Urinary bladder (tissue), 3 donors: ENCODE measurements at regions not wholly inside any gene's neighbourhood (a gene's known extent, or its start where the extent isn't known, plus 50 kb on each side); places are given as distances from the start of the nearest gene placed in this dataset.

Experiments
- DNase-seq: peaks from one replicate; pipeline ENCODE4 v3.0.0-alpha.2; 2015; ENCODE audit errors: extremely low spot score
- H3K27ac ChIP-seq: one replicate; pipeline ENCODE4 v1.5.1; 2013; ENCODE audit warnings: low read depth, mild to moderate bottlenecking, moderate library complexity
- H3K36me3 ChIP-seq: one replicate; pipeline ENCODE4 v1.6.1; 2013; ENCODE audit warnings: mild to moderate bottlenecking, moderate library complexity; ENCODE audit not compliant: insufficient read depth
- H3K4me1 ChIP-seq: one replicate; pipeline ENCODE4 v1.6.1; 2013; ENCODE audit warnings: mild to moderate bottlenecking, moderate library complexity; ENCODE audit not compliant: insufficient read depth
- H3K4me3 ChIP-seq: one replicate; pipeline ENCODE4 v1.5.1; 2013; ENCODE audit warnings: low read depth, low read length
- WGBS: extraction: QIAGEN DNeasy Blood & Tissue Kit; methylation state at CpG from one replicate; pipeline ENCODE4 v1.1.7; 2013; 5-methylcytosine and 5-hydroxymethylcytosine counted together
- donor health status: healthy with polysubstance abuse.
- donor health status: healthy.

DNA sequence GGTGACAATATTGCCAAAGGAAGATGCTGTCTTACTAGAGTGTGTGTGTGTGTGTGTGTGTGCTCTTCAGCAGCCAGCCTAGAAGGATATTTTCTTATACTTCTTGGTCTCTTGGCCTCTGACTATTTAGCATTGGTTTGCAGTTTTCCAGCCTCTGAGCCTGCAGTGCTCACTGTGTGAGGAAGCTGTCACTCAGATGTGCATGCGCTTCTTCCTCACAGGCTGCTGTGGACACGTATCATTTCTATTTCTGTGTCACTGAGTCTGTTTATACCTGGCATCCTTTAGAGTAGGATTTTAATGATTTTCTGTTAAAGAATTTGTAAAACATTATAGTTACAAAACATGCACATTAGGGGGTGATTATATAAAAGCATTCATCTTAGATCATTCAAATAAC lies 83.3 kb downstream of the ALDH8A1 start:
- Histone ChIP-seq H3K4me1 (no peaks in the 10 kb centered on the region), H3K4me3 (no peak overlapping the region), H3K36me3 (no peaks in the 10 kb centered on the region), H3K27ac (no peak overlapping the region)
- no peak for DNase-seq
- 70% methylated on average over 2 of the region's 2 CpGs for WGBS

DNA sequence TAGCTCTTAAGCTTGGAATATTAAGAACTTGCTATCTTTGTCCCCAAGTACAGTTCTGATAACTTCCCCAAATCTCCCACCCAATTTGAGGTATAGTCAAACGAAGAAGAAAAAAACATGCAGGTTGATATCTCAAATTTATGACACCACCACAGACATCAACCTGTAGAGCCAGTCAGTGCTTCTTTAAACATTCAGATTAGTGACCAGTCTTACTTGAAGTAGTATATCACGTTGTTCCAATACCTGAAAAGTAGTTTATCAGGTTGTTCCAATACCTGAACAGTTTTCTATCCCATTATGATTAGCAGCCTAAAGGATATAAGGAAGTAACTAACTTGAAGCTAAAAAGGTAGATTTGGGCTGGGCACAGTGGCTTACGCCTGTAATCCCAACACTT lies 85.3 kb downstream of the ALDH8A1 start:
- 83% methylated on average over 3 of the region's 3 CpGs for WGBS
- DNase-seq, result no peak
- H3K4me1 ChIP-seq, result no peaks in the 10 kb centered on the region
- H3K36me3 ChIP-seq, result no peaks in the 10 kb centered on the region
- H3K4me3 ChIP-seq, result no peak overlapping the region
- H3K27ac ChIP-seq, result no peak overlapping the region

DNA sequence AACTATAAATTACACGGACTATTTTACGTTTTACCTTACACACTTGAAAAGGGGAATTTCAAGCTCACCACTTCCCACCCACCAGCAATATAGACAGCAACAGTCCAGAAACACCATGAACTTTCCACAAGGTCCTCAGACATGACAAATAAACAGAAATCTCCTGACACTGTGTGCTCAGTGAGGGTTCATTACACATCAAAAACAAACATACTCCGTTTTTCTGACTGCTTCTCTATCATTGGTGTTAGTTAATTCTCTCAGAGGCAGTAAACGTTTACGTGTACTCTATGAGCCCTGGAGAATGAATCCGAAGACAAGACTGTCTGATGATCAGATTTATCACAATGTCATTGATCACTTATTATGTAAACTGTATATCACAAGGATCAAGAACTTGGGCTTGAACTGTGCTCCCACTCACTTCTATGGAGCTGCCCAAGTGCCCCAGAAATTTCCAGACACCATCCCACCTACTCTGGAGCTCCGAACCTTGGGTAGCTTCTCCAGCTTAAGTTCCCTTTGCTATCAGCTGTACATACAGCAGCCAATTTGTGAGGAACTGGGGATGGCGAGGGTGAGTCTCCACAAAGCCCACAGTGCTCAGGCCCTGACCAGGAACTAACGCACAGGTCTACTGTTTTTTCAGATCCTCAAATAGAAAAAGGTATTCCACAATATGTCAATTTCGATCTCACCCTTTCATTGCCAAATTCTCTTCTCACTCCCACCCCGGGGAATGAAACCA lies 86.0 kb downstream of the ALDH8A1 start:
- 76% methylated on average over 11 of the region's 11 CpGs for WGBS
- no peak for DNase-seq

DNA sequence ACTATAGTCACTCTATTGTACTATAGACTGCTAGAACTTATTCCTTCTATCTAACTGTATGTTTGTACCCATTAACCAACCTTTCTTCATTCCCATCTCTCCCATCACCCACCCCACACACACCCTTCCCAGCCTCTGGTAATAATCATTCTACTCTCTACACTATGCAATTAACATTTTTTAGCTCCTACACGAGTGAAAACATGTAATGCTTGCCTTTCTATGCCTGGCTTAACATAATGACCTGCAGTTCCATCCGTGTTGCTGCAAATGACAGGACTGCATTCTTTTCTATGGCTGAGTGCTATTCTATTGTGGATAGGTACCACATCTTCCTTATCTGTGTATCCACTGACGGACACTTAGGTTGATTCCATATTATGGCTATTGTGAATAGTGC lies 95.5 kb downstream of the ALDH8A1 start:
- 75% methylated on average over 3 of the region's 3 CpGs for WGBS
- H3K27ac ChIP-seq, result no peak overlapping the region

More for the DNA sequence above, 86.0 kb downstream of the ALDH8A1 start:
- Histone ChIP-seq H3K4me1 (no peaks in the 10 kb centered on the region), H3K27ac (no peak overlapping the region), H3K4me3 (no peak overlapping the region), H3K36me3 (no peaks in the 10 kb centered on the region)

DNA sequence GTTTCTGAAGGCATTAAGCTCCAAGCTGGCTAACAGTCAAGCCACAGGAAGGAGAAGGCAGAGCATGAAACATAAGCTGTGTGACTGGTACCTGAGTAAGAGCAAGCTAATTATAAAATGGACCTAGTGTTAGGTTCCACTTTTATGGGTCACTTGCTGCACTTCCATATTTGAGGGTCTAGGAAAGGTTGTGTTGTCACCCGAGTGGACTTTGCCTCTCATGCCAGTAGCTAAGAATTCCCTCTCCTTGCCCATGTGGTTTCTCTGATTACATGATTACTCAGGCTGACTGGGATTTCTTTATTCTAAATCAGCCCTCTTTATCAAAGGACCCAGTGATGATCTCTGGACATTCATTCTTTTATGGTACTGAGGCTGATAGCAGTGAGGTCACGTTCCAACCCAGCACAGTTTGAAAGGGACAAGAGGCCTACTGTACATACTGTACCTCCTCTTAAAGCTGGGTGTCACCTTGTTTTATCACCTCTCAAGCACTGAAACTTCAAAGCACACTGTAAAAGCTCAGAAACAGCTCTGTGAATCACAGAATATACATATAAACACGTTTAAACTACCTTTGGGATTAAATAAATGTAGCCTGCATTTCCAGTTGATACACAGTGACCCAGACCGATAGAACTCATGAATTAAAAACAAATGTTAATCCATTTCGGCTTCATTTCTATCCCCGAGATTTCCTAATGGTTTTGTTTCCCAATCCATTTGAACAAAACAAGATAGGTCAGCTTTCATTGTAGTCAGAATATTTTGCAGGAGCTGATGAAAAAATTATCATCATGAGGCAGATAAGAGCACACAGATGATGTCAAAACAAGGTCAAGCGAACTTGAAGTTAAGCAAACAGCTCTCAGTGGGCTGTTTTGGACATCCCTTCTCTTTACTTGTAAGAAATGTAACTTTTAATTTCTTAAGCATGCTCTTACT lies 96.5 kb downstream of the ALDH8A1 start:
- no peak overlapping the region for H3K4me3 ChIP-seq
- 48% methylated on average over 7 of the region's 7 CpGs for WGBS
- no peaks in the 10 kb centered on the region for H3K36me3 ChIP-seq
- DNase-seq, result no peak
- no peak overlapping the region for H3K27ac ChIP-seq
- H3K4me1 ChIP-seq, result no peaks in the 10 kb centered on the region

More for the DNA sequence above, 95.5 kb downstream of the ALDH8A1 start:
- DNase-seq, result no peak
- no peaks in the 10 kb centered on the region for H3K36me3 ChIP-seq
- no peak overlapping the region for H3K4me3 ChIP-seq
- no peaks in the 10 kb centered on the region for H3K4me1 ChIP-seq

DNA sequence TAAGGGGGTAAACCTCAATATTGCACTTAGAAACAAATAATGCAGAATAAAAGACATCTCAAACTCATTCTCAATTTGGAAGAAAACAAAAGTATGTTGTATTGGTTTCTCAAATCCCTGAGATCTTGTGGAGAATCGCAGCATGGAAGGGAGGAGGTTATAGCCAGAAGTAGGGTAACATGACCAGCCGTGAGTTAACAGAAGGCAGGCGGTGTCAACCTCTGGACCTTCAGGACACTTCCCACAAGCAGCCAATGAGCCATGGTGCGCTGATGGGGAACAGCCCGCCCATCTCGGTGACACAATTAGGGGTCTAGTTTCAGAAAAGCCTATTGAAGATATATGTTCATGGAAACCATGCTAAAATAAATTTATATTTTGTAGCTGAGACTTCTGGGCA lies 98.4 kb downstream of the ALDH8A1 start:
- no peaks in the 10 kb centered on the region for H3K36me3 ChIP-seq
- no peak for DNase-seq
- 94% methylated on average over 6 of the region's 6 CpGs for WGBS
- no peak overlapping the region for H3K4me3 ChIP-seq
- H3K27ac ChIP-seq, result no peak overlapping the region
- no peaks in the 10 kb centered on the region for H3K4me1 ChIP-seq

DNA sequence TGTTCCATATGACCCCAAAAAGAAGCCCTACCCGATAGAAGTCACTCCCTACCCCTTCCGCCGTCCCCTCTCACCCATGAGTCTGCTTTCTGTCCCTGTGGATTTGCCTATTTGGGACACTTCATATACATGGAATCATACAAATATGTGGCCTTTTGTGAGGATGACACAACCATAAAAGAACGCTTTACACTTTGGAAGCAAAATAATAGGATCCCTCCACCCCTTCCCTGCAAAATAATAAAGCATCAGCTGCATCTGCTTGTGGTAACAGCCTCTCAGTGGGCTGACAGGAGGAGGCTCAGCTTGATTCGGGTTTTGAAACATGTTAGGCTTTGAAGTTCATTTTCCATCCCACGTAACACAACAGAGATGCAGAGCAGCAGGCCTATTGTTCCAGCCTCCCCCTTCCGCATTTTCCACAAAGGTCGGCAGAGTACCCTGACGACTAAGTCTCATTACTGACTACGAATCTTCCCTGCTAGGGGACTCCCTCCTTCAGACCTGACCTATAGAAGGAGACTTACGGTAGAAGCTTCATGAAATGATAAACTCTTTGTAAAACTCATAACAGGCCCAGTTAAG lies 99.1 kb downstream of the ALDH8A1 start:
- 82% methylated on average over 11 of the region's 11 CpGs for WGBS
- H3K4me1 ChIP-seq, result no peaks in the 10 kb centered on the region
- no peaks in the 10 kb centered on the region for H3K36me3 ChIP-seq
- no peak overlapping the region for H3K4me3 ChIP-seq
- no peak overlapping the region for H3K27ac ChIP-seq
- no peak for DNase-seq

DNA sequence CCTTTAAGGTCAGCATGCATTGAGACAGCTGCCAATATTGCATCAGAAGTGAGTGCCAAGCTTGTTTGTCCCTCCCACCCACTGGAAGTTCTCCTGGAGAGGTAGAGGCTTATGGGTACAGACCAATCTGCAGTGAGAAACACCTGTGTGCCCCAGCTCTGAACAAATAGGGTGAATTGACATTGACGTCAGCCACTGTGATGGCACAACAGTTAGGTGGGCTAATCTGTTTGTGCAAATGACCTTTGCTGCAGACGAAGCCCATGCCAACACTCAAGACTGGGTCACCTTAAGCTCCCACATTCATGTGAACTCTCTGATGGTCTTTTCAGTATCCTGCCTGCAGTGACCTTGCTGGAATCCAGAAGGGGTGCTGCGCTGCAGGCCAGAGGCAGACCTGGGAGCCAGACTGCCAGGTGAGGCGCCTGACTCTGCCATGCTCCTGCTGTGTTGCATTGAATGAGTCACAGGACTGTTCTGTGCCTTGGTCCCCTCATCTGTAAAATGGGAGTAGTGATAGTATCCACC lies 99.9 kb downstream of the ALDH8A1 start:
- H3K27ac ChIP-seq, result no peak overlapping the region
- no peaks in the 10 kb centered on the region for H3K4me1 ChIP-seq
- no peak overlapping the region for H3K4me3 ChIP-seq
- DNase-seq, result no peak
- WGBS, result 96% methylated on average over 4 of the region's 4 CpGs
- no peaks in the 10 kb centered on the region for H3K36me3 ChIP-seq

DNA sequence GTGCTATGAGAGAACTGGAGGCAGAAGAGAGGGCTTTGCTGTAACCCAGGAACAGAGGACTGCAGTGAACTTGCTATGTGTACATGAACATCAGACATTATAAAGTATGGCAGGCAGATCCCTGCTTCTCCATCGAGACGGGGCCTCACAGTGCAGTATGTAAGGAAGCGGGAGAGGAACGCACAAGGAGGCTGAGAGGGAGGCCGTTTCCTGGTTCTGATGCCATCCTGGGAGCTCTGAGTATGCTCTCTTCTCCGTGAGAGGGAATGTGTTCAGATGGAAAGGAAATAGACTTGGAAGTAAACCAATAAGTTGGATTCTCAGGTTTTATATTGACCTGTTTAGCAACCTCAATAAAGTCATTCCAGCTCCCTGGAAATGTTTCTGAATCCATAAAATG lies 101.8 kb downstream of the ALDH8A1 start:
- Histone ChIP-seq H3K4me3 (no peak overlapping the region), H3K4me1 (no peaks in the 10 kb centered on the region), H3K27ac (no peak overlapping the region), H3K36me3 (no peaks in the 10 kb centered on the region)
- DNase-seq, result no peak
- 85% methylated on average over 6 of the region's 6 CpGs for whole genome bisulfite sequencing

DNA sequence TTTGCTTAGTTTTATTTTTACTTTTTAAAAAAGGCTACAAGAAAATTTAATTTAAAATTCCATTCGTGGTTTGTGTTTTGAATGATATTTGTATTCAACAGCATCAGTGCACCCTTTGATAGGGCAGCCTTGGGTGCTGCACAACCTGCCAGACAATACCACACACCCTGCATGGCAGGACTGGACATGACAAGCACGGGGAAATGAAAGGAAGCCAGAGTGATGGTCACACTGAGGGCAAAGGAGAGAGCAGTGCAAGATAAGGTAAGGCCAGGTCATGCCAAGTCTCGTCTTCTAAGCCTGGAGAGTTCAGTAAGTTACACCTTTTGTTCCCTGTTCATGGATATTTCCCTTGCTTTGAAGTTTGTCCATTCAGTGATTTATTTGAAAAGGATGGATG lies 103.0 kb downstream of the ALDH8A1 start:
- DNase-seq, result no peak
- WGBS, result 79% methylated on average over 3 of the region's 3 CpGs
- H3K4me1 ChIP-seq, result no peaks in the 10 kb centered on the region
- no peaks in the 10 kb centered on the region for H3K36me3 ChIP-seq
- H3K4me3 ChIP-seq, result no peak overlapping the region
- no peak overlapping the region for H3K27ac ChIP-seq

DNA sequence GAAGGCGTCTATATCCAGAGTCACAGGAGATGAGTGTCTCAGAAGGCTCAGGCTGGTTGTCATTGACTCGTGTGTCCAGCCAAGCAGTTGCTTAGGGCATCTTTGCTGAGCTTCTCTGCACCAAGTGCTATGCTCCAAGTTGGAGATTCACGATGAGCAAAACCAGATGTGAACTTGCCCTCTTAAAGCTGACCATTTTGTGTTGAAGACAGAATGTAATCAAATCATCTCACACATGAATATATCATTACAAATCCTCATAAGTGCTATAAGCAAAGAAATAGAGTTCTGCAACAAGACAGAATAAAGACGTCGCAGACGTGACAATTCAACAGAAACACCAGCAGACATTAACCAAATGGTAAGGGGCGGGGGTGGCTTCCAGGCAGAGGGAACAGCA lies 103.9 kb downstream of the ALDH8A1 start:
- H3K27ac ChIP-seq, result no peak overlapping the region
- no peak for DNase-seq
- no peaks in the 10 kb centered on the region for H3K36me3 ChIP-seq
- no peak overlapping the region for H3K4me3 ChIP-seq
- 36% methylated on average over 7 of the region's 7 CpGs for WGBS
- no peaks in the 10 kb centered on the region for H3K4me1 ChIP-seq

DNA sequence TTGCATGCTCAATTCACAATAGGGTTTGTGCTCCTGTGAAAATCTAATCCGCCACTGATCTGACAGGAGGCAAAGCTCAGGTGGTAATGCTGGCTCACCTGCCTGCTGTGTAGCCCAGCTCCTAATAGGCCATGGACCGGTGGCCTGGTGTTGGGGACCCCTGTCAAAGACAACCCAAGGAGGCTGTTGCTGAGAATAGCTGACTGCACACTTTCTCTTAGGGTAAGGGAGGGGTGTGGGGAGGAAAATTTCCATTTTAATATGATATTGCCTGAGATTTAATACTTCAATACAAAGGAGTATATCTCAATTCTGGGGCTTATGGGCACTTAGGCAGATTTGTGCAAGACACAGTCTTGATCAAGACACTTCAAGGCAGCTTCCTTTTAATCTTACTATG lies 105.8 kb downstream of the ALDH8A1 start:
- Histone ChIP-seq H3K4me3 (no peak overlapping the region), H3K27ac (no peak overlapping the region), H3K36me3 (no peaks in the 10 kb centered on the region), H3K4me1 (no peaks in the 10 kb centered on the region)
- WGBS, result 95% methylated on average over 2 of the region's 2 CpGs
- no peak for DNase-seq

DNA sequence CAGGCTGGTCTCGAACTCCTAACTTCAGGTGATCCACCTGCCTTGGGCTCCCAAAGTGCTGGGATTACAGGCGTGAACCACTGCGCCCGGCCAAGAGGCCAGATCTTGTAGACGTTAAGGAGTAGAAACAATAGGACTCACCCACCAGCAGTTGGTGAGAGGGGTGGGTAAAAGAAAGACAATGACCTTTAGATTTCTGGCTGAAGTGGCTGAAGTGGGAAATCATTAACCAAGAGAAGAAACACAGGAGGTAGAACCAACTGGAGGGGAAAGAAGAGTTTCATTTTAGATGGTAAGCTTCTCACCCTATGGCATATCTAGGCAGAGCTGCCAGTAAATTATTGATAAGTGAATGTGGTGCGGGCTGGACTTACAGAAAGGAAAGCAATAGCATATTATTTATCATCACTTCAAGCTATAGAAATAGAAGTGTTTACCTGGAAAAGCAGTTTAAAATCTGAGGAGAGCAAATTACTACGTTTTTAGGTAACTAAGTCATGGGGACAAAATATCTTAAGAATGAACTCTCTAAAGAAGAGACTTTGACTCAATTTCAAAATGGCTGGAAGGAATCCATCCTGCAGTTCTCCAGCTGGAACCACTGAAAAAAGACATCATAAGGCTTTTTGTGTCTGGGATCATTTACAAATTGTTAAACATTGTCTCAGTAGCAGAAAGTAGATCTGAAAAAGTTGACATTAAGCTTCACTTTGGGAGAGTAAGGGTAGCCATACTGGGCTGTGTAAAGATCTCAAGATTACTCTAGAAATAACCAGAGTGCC lies 109.6 kb downstream of the ALDH8A1 start:
- no peak for DNase-seq
- H3K36me3 ChIP-seq, result no peaks in the 10 kb centered on the region
- 87% methylated on average over 7 of the region's 7 CpGs for WGBS
- H3K4me1 ChIP-seq, result no peaks in the 10 kb centered on the region
- H3K4me3 ChIP-seq, result no peak overlapping the region
- no peak overlapping the region for H3K27ac ChIP-seq
